ENCODE measurements at regions not wholly inside any gene's neighbourhood (a gene's known extent, or its start where the extent isn't known, plus 50 kb on each side); places are given as distances from the start of the nearest gene placed in this dataset.

- no peak for DNase-seq (ENCODE audit: low spot score)
- WGBS: 67% methylated on average over 4 of the region's 4 CpGs
- Histone ChIP-seq H3K4me3 (ENCODE audit: low read depth in 1 of 3, low read length in 3 of 3) (no peak overlapping the region), H3K27me3 (ENCODE audit: control insufficient read depth in 4 of 4, insufficient read depth in 4 of 4, low read length in 3 of 4) (no peaks in the 10 kb centered on the region), H3K27ac (ENCODE audit: low read depth in 1 of 2, low read length in 2 of 2) (no peak overlapping the region), H3K9me3 (ENCODE audit: control insufficient read depth in 4 of 4, low read length in 3 of 4) (no peaks in the 10 kb centered on the region), H3K36me3 (ENCODE audit: control insufficient read depth in 4 of 4, insufficient read depth in 3 of 4, low read depth in 1 of 4, low read length in 3 of 4) (no peaks in the 10 kb centered on the region), H3K9ac (ENCODE audit: low read depth in 1 of 2, low read length in 2 of 2) (no peak overlapping the region), H3K4me1 (ENCODE audit: control insufficient read depth in 4 of 4, insufficient read depth in 4 of 4, low read length in 3 of 4) (no peaks in the 10 kb centered on the region)
- TF ChIP-seq MAX (IDR thresholded peaks at IDR 0.05): no peak
- no peak for TF ChIP-seq HNF4A (conservative IDR thresholded peaks at IDR 0.05)
- no peak for TF ChIP-seq ZBTB33 (IDR thresholded peaks at IDR 0.05)
- no peak for TF ChIP-seq GABPA (IDR thresholded peaks at IDR 0.05 in 1 of 2, conservative IDR thresholded peaks at IDR 0.05 in 1 of 2)
- TF ChIP-seq TAF1 (conservative IDR thresholded peaks at IDR 0.05): no peak
- no peak for TF ChIP-seq YY1 (IDR thresholded peaks at IDR 0.05)
Measured at GRCh38 chr11:103566116-103566515, 456.9 kb downstream of the DYNC2H1 start.

- WGBS: 70% methylated on average over 2 of the region's 2 CpGs
- DNase-seq (ENCODE audit: low spot score): no peak
- no peak overlapping the region for H3K27ac ChIP-seq (ENCODE audit: low read depth in 1 of 2, low read length in 2 of 2)
- H3K4me3 ChIP-seq (ENCODE audit: low read depth in 1 of 3, low read length in 3 of 3): no peak overlapping the region
- H3K27me3 ChIP-seq (ENCODE audit: control insufficient read depth in 4 of 4, insufficient read depth in 4 of 4, low read length in 3 of 4): no peaks in the 10 kb centered on the region
- H3K9me3 ChIP-seq (ENCODE audit: control insufficient read depth in 4 of 4, low read length in 3 of 4): no peaks in the 10 kb centered on the region
- no peaks in the 10 kb centered on the region for H3K4me1 ChIP-seq (ENCODE audit: control insufficient read depth in 4 of 4, insufficient read depth in 4 of 4, low read length in 3 of 4)
- H3K36me3 ChIP-seq (ENCODE audit: control insufficient read depth in 4 of 4, insufficient read depth in 3 of 4, low read depth in 1 of 4, low read length in 3 of 4): no peaks in the 10 kb centered on the region
- TF ChIP-seq ATF3 (IDR thresholded peaks at IDR 0.05) (no peak), FOXA1 (IDR thresholded peaks at IDR 0.05) (no peak), HNF4G (IDR thresholded peaks at IDR 0.05) (no peak), TAF1 (conservative IDR thresholded peaks at IDR 0.05) (no peak), YY1 (IDR thresholded peaks at IDR 0.05) (no peak), HNF4A (conservative IDR thresholded peaks at IDR 0.05) (no peak), RAD21 (IDR thresholded peaks at IDR 0.05) (no peak), SP1 (IDR thresholded peaks at IDR 0.05) (no peak)
- no peak overlapping the region for H3K9ac ChIP-seq (ENCODE audit: low read depth in 1 of 2, low read length in 2 of 2)
Measured at GRCh38 chr11:103581760-103582159, 454.7 kb upstream of the DDI1 start.

- Histone ChIP-seq H3K4me3 (ENCODE audit: low read depth in 1 of 3, low read length in 3 of 3) (no peak overlapping the region), H3K9me3 (ENCODE audit: control insufficient read depth in 4 of 4, low read length in 3 of 4) (no peaks in the 10 kb centered on the region)
Measured at GRCh38 chr11:103582351-103582909, 454.0 kb upstream of the DDI1 start.

More at GRCh38 chr11:103582351-103582909, 454.0 kb upstream of the DDI1 start:
- H3K27me3 ChIP-seq (ENCODE audit: control insufficient read depth in 4 of 4, insufficient read depth in 4 of 4, low read length in 3 of 4): no peaks in the 10 kb centered on the region
- no peaks in the 10 kb centered on the region for H3K36me3 ChIP-seq (ENCODE audit: control insufficient read depth in 4 of 4, insufficient read depth in 3 of 4, low read depth in 1 of 4, low read length in 3 of 4)
- 64% methylated on average over 4 of the region's 4 CpGs for WGBS
- DNase-seq (ENCODE audit: low spot score): no peak
- H3K4me1 ChIP-seq (ENCODE audit: control insufficient read depth in 4 of 4, insufficient read depth in 4 of 4, low read length in 3 of 4): no peaks in the 10 kb centered on the region
- TF ChIP-seq TAF1 (conservative IDR thresholded peaks at IDR 0.05): no peak
- no peak for TF ChIP-seq YY1 (IDR thresholded peaks at IDR 0.05)
- no peak for TF ChIP-seq REST (IDR thresholded peaks at IDR 0.05)
- TF ChIP-seq FOXA2 (IDR thresholded peaks at IDR 0.05): no peak
- TF ChIP-seq ATF3 (IDR thresholded peaks at IDR 0.05): no peak
- no peak for TF ChIP-seq RXRA (IDR thresholded peaks at IDR 0.05)
- no peak for TF ChIP-seq GABPA (IDR thresholded peaks at IDR 0.05 in 1 of 2, conservative IDR thresholded peaks at IDR 0.05 in 1 of 2)
- TF ChIP-seq HNF4G (IDR thresholded peaks at IDR 0.05): no peak
- TF ChIP-seq MAX (IDR thresholded peaks at IDR 0.05): no peak
- no peak for TF ChIP-seq CTCF (IDR thresholded peaks at IDR 0.05; ENCODE audit: low read depth, low read length, missing input control)
- TF ChIP-seq JUND (IDR thresholded peaks at IDR 0.05): no peak
- H3K27ac ChIP-seq (ENCODE audit: low read depth in 1 of 2, low read length in 2 of 2): no peak overlapping the region
- no peak overlapping the region for H3K9ac ChIP-seq (ENCODE audit: low read depth in 1 of 2, low read length in 2 of 2)

Data from liver (tissue), 8 donors.